ENCODE measurements at regions not wholly inside any gene's neighbourhood (a gene's known extent, or its start where the extent isn't known, plus 50 kb on each side); places are given as distances from the start of the nearest gene placed in this dataset.

GRCh38 chr4:132026816-132027215, 1122.3 kb upstream of the PCDH10 start:
- no peak overlapping the region for H3K27ac Mint-ChIP-seq
- ATAC-seq (replicated peaks) (no peak), DNase-seq (no peak)
- H3K4me3 Mint-ChIP-seq = no peak overlapping the region
- H3K27me3 Mint-ChIP-seq = no peaks in the 10 kb centered on the region
- H3K4me1 Mint-ChIP-seq (ENCODE audit: low read depth in 2 of 2) = no peaks in the 10 kb centered on the region
- H3K36me3 Mint-ChIP-seq (ENCODE audit: insufficient read depth) = no peaks in the 10 kb centered on the region
- peaks cover 0 to 8% of the 10 kb centered on the region in 2 donors for H3K9me3 Mint-ChIP-seq

DNA sequence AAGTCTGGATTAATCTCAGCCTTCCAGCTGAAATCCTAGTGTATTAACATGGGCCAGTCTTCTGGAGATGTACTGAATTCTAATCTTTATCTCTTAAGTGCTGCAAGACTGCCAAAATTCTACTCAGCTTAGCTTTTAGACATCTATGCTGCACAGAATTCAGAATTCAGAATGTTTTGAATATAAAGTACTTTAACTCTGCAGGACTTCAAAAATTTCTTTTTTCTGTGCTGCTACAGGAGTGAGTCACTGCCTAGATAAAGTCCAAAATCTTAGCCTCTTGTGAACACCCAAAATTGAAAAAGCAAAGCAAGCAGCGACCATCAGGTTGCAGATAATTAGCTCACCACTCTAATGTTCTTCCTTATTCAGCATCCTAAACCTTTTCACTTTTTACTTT, 1092.6 kb upstream of the PCDH10 start:
- H3K4me1 Mint-ChIP-seq (ENCODE audit: low read depth in 2 of 2) = no peaks in the 10 kb centered on the region
- no peaks in the 10 kb centered on the region for H3K36me3 Mint-ChIP-seq (ENCODE audit: insufficient read depth)
- no peak overlapping the region for H3K27ac Mint-ChIP-seq
- no peak overlapping the region for H3K4me3 Mint-ChIP-seq
- ATAC-seq (replicated peaks) (no peak), DNase-seq (no peak)
- no peaks in the 10 kb centered on the region for H3K27me3 Mint-ChIP-seq
- peaks cover 6 to 8% of the 10 kb centered on the region in 2 donors for H3K9me3 Mint-ChIP-seq

- no peak overlapping the region for H3K27ac Mint-ChIP-seq
- no peaks in the 10 kb centered on the region for H3K36me3 Mint-ChIP-seq (ENCODE audit: insufficient read depth)
- H3K4me3 Mint-ChIP-seq = no peak overlapping the region
- DNase-seq = no peak
- H3K27me3 Mint-ChIP-seq = no peaks in the 10 kb centered on the region
- ATAC-seq (replicated peaks) = no peak
- H3K9me3 Mint-ChIP-seq = peaks cover 11 to 16% of the 10 kb centered on the region in 2 donors
- no peaks in the 10 kb centered on the region for H3K4me1 Mint-ChIP-seq (ENCODE audit: low read depth in 2 of 2)
Observed at GRCh38 chr4:132059227-132059626, 1089.9 kb upstream of the PCDH10 start.

DNA sequence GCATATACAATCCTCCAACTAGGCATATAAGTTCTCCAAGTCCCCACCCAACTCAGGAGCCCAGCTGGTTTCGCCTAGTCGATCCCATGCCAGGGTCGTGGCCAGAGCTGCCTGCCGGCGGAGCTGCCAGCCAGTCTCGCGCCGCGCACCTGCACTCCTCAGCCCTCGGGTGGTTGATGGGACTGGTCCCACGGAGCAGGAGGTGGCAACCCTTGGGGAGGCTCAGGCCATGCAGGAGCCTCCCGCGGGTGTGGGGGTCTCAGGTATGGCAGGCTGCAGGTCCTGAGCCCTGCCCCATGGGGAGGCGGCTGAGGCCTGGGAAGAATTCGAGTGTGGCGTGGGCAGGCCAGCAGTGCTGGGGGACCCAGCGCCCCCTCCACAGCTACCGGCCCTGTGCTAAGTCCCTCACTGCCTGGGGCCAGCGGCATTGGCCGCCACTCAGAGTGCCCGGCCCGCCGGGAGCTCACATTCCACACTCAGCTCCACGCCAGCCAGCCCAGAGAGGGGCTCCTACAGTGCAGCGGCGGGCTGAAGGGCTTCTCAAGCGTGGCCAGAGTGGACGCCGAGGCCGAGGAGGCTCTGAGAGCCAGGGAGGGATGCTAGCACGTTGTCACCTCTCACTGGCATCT, 1086.4 kb upstream of the PCDH10 start:
- DNase-seq (no peak), ATAC-seq (replicated peaks) (no peak)
- Mint-ChIP-seq H3K36me3 (ENCODE audit: insufficient read depth) (no peaks in the 10 kb centered on the region), H3K9me3 (peaks cover 11 to 16% of the 10 kb centered on the region in 2 donors), H3K27me3 (no peaks in the 10 kb centered on the region), H3K4me1 (ENCODE audit: low read depth in 2 of 2) (no peaks in the 10 kb centered on the region), H3K4me3 (no peak overlapping the region), H3K27ac (no peak overlapping the region)

- no peaks in the 10 kb centered on the region for H3K4me1 Mint-ChIP-seq (ENCODE audit: low read depth in 2 of 2)
- no peak overlapping the region for H3K27ac Mint-ChIP-seq
- no peak for DNase-seq
- ATAC-seq (replicated peaks) = no peak
- peaks cover 11 to 14% of the 10 kb centered on the region in 2 donors for H3K9me3 Mint-ChIP-seq
- no peak overlapping the region for H3K4me3 Mint-ChIP-seq
- no peaks in the 10 kb centered on the region for H3K36me3 Mint-ChIP-seq (ENCODE audit: insufficient read depth)
- H3K27me3 Mint-ChIP-seq = no peaks in the 10 kb centered on the region
Observed at GRCh38 chr4:132063829-132064228, 1085.3 kb upstream of the PCDH10 start.

DNA sequence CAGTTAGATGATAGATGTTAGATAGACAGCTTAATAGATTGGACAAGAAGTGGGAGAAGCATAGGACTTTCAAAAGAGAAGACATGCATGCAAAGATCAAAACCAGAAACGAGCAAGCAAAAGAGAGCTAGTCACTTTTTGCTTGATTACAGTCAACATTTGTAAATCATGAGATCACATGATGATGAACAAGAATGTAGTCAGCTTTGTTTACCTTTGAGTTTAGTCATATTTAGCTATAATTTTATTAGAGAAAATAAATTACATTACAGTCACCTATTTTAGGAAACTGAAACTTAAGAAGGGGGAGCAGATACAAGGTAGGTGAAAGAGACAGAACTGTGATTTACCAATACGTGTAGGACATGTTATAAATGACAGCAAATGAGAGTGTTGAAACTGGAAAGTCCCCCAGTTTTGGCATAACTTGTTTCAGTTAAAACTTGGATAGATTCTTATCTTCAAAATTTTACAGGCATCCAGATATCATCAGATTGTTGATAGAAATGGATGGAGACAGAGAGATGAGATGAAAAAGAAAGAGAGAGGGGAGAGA, 1083.1 kb upstream of the PCDH10 start:
- Mint-ChIP-seq H3K27ac (no peak overlapping the region), H3K4me1 (ENCODE audit: low read depth in 2 of 2) (no peaks in the 10 kb centered on the region), H3K36me3 (ENCODE audit: insufficient read depth) (no peaks in the 10 kb centered on the region), H3K9me3 (peaks cover 8% of the 10 kb centered on the region in 2 donors), H3K27me3 (no peaks in the 10 kb centered on the region), H3K4me3 (no peak overlapping the region)
- DNase-seq = no peak
- ATAC-seq (replicated peaks) = no peak

DNA sequence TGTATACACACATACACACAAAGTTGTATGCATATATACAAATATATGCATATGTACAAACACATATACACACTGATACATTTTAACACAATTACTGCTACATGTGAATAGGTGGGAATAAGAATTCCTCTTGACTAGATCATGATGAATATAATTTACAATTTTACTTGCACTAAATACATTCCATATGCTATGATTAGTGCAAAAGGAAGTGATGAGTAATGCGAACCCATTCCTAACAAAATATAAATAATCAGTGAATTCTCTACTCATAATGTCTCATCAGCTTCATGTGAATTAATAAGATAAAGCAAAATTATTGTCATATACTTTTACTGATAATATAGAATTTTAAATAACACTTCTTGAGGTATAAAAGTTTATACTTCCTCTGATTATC, 1077.3 kb upstream of the PCDH10 start:
- H3K4me3 Mint-ChIP-seq = no peak overlapping the region
- H3K27me3 Mint-ChIP-seq = no peaks in the 10 kb centered on the region
- H3K36me3 Mint-ChIP-seq (ENCODE audit: insufficient read depth) = no peaks in the 10 kb centered on the region
- DNase-seq (no peak), ATAC-seq (replicated peaks) (no peak)
- no peak overlapping the region for H3K27ac Mint-ChIP-seq
- peaks cover 0 to 1% of the 10 kb centered on the region in 2 donors for H3K9me3 Mint-ChIP-seq
- no peaks in the 10 kb centered on the region for H3K4me1 Mint-ChIP-seq (ENCODE audit: low read depth in 2 of 2)

DNA sequence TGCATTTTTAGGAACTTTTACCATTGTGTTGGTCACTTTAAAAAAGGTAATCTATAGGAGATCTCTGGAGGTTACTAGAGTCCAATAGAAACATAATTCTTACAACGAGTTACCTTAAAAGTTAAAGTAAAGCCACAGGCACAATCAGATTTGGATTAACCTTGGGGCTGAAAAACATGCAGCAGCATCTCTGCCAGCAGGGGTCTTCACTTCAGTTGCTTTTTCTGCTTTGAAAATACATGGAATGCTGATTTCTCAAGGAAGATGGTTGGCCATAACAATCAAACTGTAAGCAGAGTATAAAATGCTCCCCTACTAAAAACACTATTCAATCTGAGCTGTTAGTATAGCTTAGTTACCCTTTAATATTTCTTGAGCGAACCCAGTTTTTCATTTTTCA, 1072.3 kb upstream of the PCDH10 start:
- no peak overlapping the region for H3K27ac Mint-ChIP-seq
- H3K4me3 Mint-ChIP-seq = no peak overlapping the region
- DNase-seq (no peak), ATAC-seq (replicated peaks) (no peak)
- peaks cover 5% of the 10 kb centered on the region in 2 donors for H3K9me3 Mint-ChIP-seq
- no peaks in the 10 kb centered on the region for H3K27me3 Mint-ChIP-seq
- H3K4me1 Mint-ChIP-seq (ENCODE audit: low read depth in 2 of 2) = no peaks in the 10 kb centered on the region
- no peaks in the 10 kb centered on the region for H3K36me3 Mint-ChIP-seq (ENCODE audit: insufficient read depth)

DNA sequence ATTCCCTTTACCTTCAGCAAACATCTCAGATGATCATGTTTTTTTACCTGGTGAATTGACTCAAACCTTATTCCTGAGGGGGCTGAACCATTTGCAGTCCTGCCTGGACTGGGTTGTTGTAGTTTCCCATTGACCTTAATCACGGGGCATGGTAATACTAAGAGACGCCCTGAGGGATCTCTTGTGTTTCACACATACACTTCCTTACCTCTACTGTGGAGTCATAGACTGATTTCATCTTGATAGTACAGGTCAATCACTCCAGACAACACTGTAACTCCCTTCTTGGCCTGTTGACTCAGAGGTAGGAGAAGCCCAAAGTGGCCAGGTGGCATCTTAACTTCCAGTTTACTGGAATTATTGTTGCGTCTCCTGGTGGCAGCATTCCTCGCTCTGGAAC, 1064.0 kb upstream of the PCDH10 start:
- Mint-ChIP-seq H3K4me1 (ENCODE audit: low read depth in 2 of 2) (no peaks in the 10 kb centered on the region), H3K9me3 (peaks cover 13 to 21% of the 10 kb centered on the region in 2 donors), H3K27me3 (no peaks in the 10 kb centered on the region), H3K27ac (no peak overlapping the region), H3K4me3 (no peak overlapping the region), H3K36me3 (ENCODE audit: insufficient read depth) (no peaks in the 10 kb centered on the region)
- DNase-seq (no peak), ATAC-seq (replicated peaks) (no peak)

- H3K4me3 Mint-ChIP-seq = no peak overlapping the region
- H3K9me3 Mint-ChIP-seq = peaks cover 3 to 7% of the 10 kb centered on the region in 2 donors
- H3K27ac Mint-ChIP-seq = no peak overlapping the region
- ATAC-seq (replicated peaks) = no peak
- no peak for DNase-seq
- no peaks in the 10 kb centered on the region for H3K36me3 Mint-ChIP-seq (ENCODE audit: insufficient read depth)
- no peaks in the 10 kb centered on the region for H3K4me1 Mint-ChIP-seq (ENCODE audit: low read depth in 2 of 2)
- H3K27me3 Mint-ChIP-seq = no peaks in the 10 kb centered on the region
Observed at GRCh38 chr4:132094017-132094416, 1055.1 kb upstream of the PCDH10 start.

DNA sequence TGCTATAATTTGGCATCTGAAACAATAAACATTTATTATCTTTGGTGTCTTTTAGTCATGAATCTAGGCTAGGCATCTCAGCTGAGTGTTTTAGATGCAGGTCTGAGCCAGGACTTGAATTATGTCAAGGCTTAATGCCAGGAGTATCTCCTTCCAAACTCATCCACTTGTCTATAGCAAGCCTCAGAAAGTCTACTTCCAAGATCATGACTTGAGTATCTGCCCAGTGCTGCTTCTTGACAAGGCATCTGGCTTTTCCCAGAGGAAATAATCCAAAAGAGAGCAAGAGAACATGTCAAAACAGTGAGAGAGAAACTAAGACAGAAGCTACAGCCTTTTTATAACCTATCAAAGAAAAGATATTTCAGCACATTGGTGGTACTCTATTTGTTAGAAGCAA, 1052.1 kb upstream of the PCDH10 start:
- H3K4me3 Mint-ChIP-seq = no peak overlapping the region
- no peaks in the 10 kb centered on the region for H3K36me3 Mint-ChIP-seq (ENCODE audit: insufficient read depth)
- H3K27me3 Mint-ChIP-seq = no peaks in the 10 kb centered on the region
- H3K4me1 Mint-ChIP-seq (ENCODE audit: low read depth in 2 of 2) = no peaks in the 10 kb centered on the region
- H3K9me3 Mint-ChIP-seq = peaks cover 0 to 7% of the 10 kb centered on the region in 2 donors
- ATAC-seq (replicated peaks) = no peak
- H3K27ac Mint-ChIP-seq = no peak overlapping the region
- DNase-seq = no peak

DNA sequence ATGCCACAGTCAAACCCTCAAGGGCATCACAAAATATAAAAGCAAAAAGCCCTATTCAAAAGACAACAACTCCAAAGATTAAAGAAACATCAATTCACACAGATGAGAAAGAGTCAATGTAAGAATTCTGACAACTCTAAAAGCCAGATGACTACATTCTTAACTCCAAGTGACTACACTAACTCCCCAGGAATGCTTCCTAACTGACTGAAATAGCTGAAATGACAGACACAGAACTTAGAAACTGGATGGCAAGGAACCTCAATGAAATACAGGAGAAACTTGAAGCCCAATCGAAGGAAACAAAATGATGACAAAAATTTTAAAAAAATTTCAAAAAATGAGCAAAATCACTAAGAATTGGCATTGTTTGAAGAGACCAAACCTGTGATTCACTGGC, 1047.6 kb upstream of the PCDH10 start:
- DNase-seq (no peak), ATAC-seq (replicated peaks) (no peak)
- H3K27ac Mint-ChIP-seq = no peak overlapping the region
- H3K4me3 Mint-ChIP-seq = no peak overlapping the region
- no peaks in the 10 kb centered on the region for H3K27me3 Mint-ChIP-seq
- no peaks in the 10 kb centered on the region for H3K36me3 Mint-ChIP-seq (ENCODE audit: insufficient read depth)
- H3K4me1 Mint-ChIP-seq (ENCODE audit: low read depth in 2 of 2) = no peaks in the 10 kb centered on the region
- H3K9me3 Mint-ChIP-seq = peaks cover 8 to 9% of the 10 kb centered on the region in 2 donors

- DNase-seq (no peak), ATAC-seq (replicated peaks) (no peak)
- no peak overlapping the region for H3K27ac Mint-ChIP-seq
- no peaks in the 10 kb centered on the region for H3K4me1 Mint-ChIP-seq (ENCODE audit: low read depth in 2 of 2)
- no peak overlapping the region for H3K4me3 Mint-ChIP-seq
- no peaks in the 10 kb centered on the region for H3K27me3 Mint-ChIP-seq
- H3K36me3 Mint-ChIP-seq (ENCODE audit: insufficient read depth) = no peaks in the 10 kb centered on the region
- H3K9me3 Mint-ChIP-seq = peaks cover 11 to 22% of the 10 kb centered on the region in 2 donors
Observed at GRCh38 chr4:132108784-132109183, 1040.3 kb upstream of the PCDH10 start.

GRCh38 chr4:132114885-132115284, 1034.2 kb upstream of the PCDH10 start:
- Mint-ChIP-seq H3K9me3 (peaks cover 21 to 31% of the 10 kb centered on the region in 2 donors), H3K4me1 (ENCODE audit: low read depth in 2 of 2) (no peaks in the 10 kb centered on the region), H3K4me3 (no peak overlapping the region), H3K36me3 (ENCODE audit: insufficient read depth) (no peaks in the 10 kb centered on the region), H3K27me3 (no peaks in the 10 kb centered on the region), H3K27ac (no peak overlapping the region)
- ATAC-seq (replicated peaks) = no peak
- no peak for DNase-seq
